Chondrocyte (in vitro differentiated cells): ENCODE measurements at regions not wholly inside any gene's neighbourhood (a gene's known extent, or its start where the extent isn't known, plus 50 kb on each side); places are given as distances from the start of the nearest gene placed in this dataset.

Experiments
- DNase-seq: peaks from one replicate; pipeline ENCODE4 v3.0.0; 2021; ENCODE audit warnings: mixed read lengths, low spot score
- H3K27ac Mint-ChIP-seq: one replicate; pipeline ENCODE4 v1.8.0; 2021; ENCODE audit warnings: mild to moderate bottlenecking, moderate library complexity, mixed read lengths; ENCODE audit not compliant: unreplicated experiment
- H3K27me3 Mint-ChIP-seq: 2 replicates; pipeline ENCODE4 v1.8.0; 2021; ENCODE audit warnings: low read depth, mixed read lengths
- H3K36me3 Mint-ChIP-seq: 2 replicates; pipeline ENCODE4 v1.8.0; 2021; ENCODE audit warnings: low read depth, mixed read lengths
- H3K4me1 Mint-ChIP-seq: 2 replicates; pipeline ENCODE4 v1.8.0; 2021; ENCODE audit warnings: low read depth, mild to moderate bottlenecking, mixed read lengths
- H3K4me3 Mint-ChIP-seq: one replicate; pipeline ENCODE4 v1.8.0; 2021; ENCODE audit warnings: mild to moderate bottlenecking, moderate library complexity, mixed read lengths; ENCODE audit not compliant: unreplicated experiment
- H3K9me3 Mint-ChIP-seq: 2 replicates; pipeline ENCODE4 v1.8.0; 2021; ENCODE audit warnings: low read depth, mixed read lengths
- CTCF ChIP-seq: fragments of 200-600 bp; sonication (generic); IDR thresholded peaks from 2 replicates; pipeline ENCODE4 v1.5.0; 2021; ENCODE audit warnings: antibody characterized with exemption, mild to moderate bottlenecking, moderate library complexity

- Mint-ChIP-seq H3K27ac (no peak overlapping the region), H3K36me3 (no peaks in the 10 kb centered on the region), H3K4me1 (peaks cover 15% of the 10 kb centered on the region), H3K9me3 (no peaks in the 10 kb centered on the region), H3K27me3 (peaks cover 5% of the 10 kb centered on the region), H3K4me3 (no peak overlapping the region)
- no peak for DNase-seq
- TF ChIP-seq CTCF, result no peak
Measured at GRCh38 chr4:17327591-17327990, 184.3 kb downstream of the QDPR start.

DNA sequence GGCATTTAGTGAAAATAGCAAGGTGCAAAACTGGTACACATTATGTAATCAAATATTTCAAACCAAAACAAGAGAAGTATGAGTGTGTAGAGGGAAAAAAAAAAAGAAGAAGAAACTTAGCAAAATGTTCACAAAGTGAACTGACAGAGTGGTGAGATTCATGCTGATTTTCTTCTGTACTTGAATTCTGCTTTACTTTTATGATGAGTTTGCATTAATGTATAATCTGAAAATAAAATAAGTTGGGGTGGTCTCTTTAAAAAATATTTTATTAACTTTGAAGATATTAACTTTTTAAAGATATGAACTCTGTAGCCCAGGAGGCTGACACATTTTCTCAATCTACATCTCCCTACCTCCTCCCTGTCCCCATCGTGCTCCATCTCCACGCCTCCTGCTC lies 185.1 kb downstream of the QDPR start:
- no peak for DNase-seq
- Mint-ChIP-seq H3K4me3 (no peak overlapping the region), H3K4me1 (peaks cover 15% of the 10 kb centered on the region), H3K27me3 (peaks cover 5% of the 10 kb centered on the region), H3K36me3 (no peaks in the 10 kb centered on the region), H3K27ac (no peak overlapping the region), H3K9me3 (no peaks in the 10 kb centered on the region)
- TF ChIP-seq CTCF, result no peak

- peaks cover 2% of the 10 kb centered on the region for H3K36me3 Mint-ChIP-seq
- no peak overlapping the region for H3K4me3 Mint-ChIP-seq
- no peak for DNase-seq
- no peak for TF ChIP-seq CTCF
- H3K9me3 Mint-ChIP-seq, result peaks cover 6% of the 10 kb centered on the region
- no peak overlapping the region for H3K27ac Mint-ChIP-seq
- peaks cover 15% of the 10 kb centered on the region for H3K4me1 Mint-ChIP-seq
- peaks cover 5% of the 10 kb centered on the region for H3K27me3 Mint-ChIP-seq
Measured at GRCh38 chr4:17325098-17325497, 186.8 kb downstream of the QDPR start.

DNA sequence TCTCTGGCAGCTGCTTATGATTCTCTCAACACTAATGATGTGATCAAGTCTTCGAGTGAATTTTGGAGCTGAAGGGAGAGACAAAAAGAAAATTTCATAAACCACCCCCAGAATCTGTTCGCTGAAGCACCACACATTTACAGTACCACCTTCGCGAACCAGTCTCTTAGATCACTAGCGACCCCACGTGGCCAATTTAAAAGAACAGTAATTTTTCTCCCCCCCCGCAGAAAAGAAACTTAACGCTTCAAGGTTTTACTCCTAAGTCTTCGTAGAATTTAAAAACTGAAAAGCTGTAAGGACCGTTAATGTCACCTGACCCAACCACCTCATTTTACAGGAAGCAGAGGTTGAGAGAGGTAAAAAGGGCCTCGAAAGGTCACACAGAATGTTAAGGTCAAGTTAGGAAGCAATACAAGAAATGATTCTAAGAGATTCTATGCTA lies 187.5 kb downstream of the QDPR start:
- H3K4me1 Mint-ChIP-seq, result peaks cover 15% of the 10 kb centered on the region
- peaks cover 13% of the 10 kb centered on the region for H3K9me3 Mint-ChIP-seq
- H3K27ac Mint-ChIP-seq, result no peak overlapping the region
- no peak for DNase-seq
- TF ChIP-seq CTCF, result peak; percentile 94
- peaks cover 5% of the 10 kb centered on the region for H3K27me3 Mint-ChIP-seq
- peaks cover 5% of the 10 kb centered on the region for H3K36me3 Mint-ChIP-seq
- no peak overlapping the region for H3K4me3 Mint-ChIP-seq

DNA sequence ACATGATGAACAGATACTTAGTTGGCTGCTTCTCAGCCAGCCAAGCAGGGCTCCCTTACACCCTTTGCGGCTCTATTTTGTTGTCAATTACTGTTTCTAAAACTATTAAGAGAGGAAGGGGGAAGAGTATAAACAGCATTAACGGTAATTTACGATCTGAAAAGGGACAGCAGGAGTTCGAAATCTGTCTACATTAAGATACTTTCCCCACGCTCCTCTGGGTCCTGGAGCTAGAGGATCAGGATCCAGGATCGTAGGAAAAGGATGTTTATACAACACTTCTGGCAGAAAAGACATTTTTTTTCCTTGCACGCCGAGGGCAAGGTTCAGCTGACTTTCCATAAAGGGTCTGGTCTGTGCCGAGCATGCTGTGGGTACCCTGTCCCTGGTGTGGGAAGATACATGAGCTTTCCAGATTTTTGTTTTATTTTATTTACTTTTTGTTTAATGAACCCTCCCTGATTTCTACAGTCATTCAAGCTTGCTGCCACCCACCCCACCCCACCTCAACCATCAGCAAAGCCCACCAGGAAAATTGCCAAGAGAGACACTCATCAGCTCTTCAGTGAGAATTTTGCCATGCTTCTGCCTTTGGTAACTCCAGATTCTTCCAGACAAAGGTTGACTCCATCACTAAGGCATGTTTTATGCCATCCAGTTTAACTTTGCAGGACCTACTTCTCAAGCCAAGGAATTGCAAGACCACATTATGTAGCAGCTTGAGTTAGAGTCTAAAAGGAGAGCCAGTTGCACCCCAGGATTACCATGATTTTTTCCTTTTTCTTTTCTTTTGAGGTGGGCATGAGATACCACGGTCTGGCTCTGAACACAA lies 188.1 kb downstream of the QDPR start:
- peaks cover 15% of the 10 kb centered on the region for H3K4me1 Mint-ChIP-seq
- TF ChIP-seq CTCF, result no peak
- peaks cover 5% of the 10 kb centered on the region for H3K27me3 Mint-ChIP-seq
- peaks cover 5% of the 10 kb centered on the region for H3K36me3 Mint-ChIP-seq
- H3K4me3 Mint-ChIP-seq, result no peak overlapping the region
- H3K9me3 Mint-ChIP-seq, result peaks cover 15% of the 10 kb centered on the region
- H3K27ac Mint-ChIP-seq, result no peak overlapping the region
- DNase-seq, result no peak
